Spleen (tissue), 7 donors: ENCODE measurements at regions not wholly inside any gene's neighbourhood (a gene's known extent, or its start where the extent isn't known, plus 50 kb on each side); places are given as distances from the start of the nearest gene placed in this dataset.

Experiments used
- POLR2AphosphoS5 ChIP-seq, 3 donors: sonication (generic); formaldehyde crosslinking; IDR thresholded peaks; one replicate each; pipeline ENCODE4 v1.5.1; 2017; ENCODE audit warnings: antibody characterized with exemption in 3 of 3
- TF ChIP-seq, protein P1 (sequence below), 11 experiments: fragments of 200-600 bp in 7 of 11; fragments of 450-650 bp in 4 of 11; sonication (generic) in 4 of 11; IDR thresholded peaks in 8 of 11; conservative IDR thresholded peaks in 3 of 11; 1 replicate in 7 of 11; 2 replicates in 4 of 11; pipeline versions ENCODE4 v1.4.0 to v1.8.0; 2016 to 2021; ENCODE audit warnings: antibody characterized with exemption in 11 of 11, inconsistent platforms in 4 of 11, mild to moderate bottlenecking in 1 of 11
- donor health status: DM: no; HTN: no; CAD: no; lungs with moderate emphysema.
- donor health status: DM: no; HTN: no; CAD: no.
- donor health status: DM: no; HTN: no; CAD: no.

GRCh38 chr1:83029916-83030315, 969.0 kb downstream of the TTLL7 start:
- TF ChIP-seq, protein P1, sequence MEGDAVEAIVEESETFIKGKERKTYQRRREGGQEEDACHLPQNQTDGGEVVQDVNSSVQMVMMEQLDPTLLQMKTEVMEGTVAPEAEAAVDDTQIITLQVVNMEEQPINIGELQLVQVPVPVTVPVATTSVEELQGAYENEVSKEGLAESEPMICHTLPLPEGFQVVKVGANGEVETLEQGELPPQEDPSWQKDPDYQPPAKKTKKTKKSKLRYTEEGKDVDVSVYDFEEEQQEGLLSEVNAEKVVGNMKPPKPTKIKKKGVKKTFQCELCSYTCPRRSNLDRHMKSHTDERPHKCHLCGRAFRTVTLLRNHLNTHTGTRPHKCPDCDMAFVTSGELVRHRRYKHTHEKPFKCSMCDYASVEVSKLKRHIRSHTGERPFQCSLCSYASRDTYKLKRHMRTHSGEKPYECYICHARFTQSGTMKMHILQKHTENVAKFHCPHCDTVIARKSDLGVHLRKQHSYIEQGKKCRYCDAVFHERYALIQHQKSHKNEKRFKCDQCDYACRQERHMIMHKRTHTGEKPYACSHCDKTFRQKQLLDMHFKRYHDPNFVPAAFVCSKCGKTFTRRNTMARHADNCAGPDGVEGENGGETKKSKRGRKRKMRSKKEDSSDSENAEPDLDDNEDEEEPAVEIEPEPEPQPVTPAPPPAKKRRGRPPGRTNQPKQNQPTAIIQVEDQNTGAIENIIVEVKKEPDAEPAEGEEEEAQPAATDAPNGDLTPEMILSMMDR (IDR thresholded peaks at IDR 0.05 in 8 of 11, conservative IDR thresholded peaks at IDR 0.05 in 3 of 11): no peak
- TF ChIP-seq POLR2AphosphoS5 (IDR thresholded peaks at IDR 0.05): no peak
